ENCODE measurements at regions not wholly inside any gene's neighbourhood (a gene's known extent, or its start where the extent isn't known, plus 50 kb on each side); places are given as distances from the start of the nearest gene placed in this dataset.
"Not testable (repeated sequence)": the region's sequence is repeated elsewhere in the genome, so short reads cannot be mapped to it uniquely, and the experiment has no call there.

DNA sequence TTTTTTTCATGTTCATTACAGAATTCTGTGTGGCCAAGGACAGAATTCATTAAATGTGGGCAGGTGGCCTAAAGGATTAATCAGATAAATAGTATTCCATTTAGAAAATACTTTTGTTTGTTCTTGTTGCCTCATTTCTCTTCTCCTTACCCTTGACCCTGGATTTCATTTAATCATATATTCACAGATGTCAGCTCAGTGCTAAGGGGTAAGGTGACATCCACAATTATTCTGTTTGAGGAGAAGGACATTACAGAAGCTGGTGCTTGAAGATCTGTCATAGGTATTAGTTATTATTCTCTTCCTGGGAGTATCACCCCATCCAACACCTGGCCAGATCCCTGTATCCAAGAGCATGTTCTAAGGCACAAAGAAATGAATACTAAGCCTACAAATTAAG lies 961.1 kb downstream of the XPNPEP1 start:
- H3K36me3 ChIP-seq (ENCODE audit: control insufficient read depth, insufficient read depth, low read length), result no peaks in the 10 kb centered on the region
- DNase-seq (ENCODE audit: extremely low read depth, insufficient read length), result no peak
- no peak for TF ChIP-seq CTCF (IDR thresholded peaks at IDR 0.05; ENCODE audit: insufficient read depth, low read length, poor library complexity, severe bottlenecking)
- no peak overlapping the region for H3K4me3 ChIP-seq (replicated peaks; ENCODE audit: low read depth, low read length)
- no peaks in the 10 kb centered on the region for H3K27me3 ChIP-seq (replicated peaks; ENCODE audit: control insufficient read depth, insufficient read depth, low read length)

- no peaks in the 10 kb centered on the region for H3K36me3 ChIP-seq (ENCODE audit: control insufficient read depth, insufficient read depth, low read length)
- no peak overlapping the region for H3K4me3 ChIP-seq (replicated peaks; ENCODE audit: low read depth, low read length)
- TF ChIP-seq CTCF (IDR thresholded peaks at IDR 0.05; ENCODE audit: insufficient read depth, low read length, poor library complexity, severe bottlenecking), result no peak
- no peaks in the 10 kb centered on the region for H3K27me3 ChIP-seq (replicated peaks; ENCODE audit: control insufficient read depth, insufficient read depth, low read length)
- no peak for DNase-seq (ENCODE audit: extremely low read depth, insufficient read length)
These were observed 965.6 kb downstream of the XPNPEP1 start for GRCh38 chr10:108957681-108958080.

DNA sequence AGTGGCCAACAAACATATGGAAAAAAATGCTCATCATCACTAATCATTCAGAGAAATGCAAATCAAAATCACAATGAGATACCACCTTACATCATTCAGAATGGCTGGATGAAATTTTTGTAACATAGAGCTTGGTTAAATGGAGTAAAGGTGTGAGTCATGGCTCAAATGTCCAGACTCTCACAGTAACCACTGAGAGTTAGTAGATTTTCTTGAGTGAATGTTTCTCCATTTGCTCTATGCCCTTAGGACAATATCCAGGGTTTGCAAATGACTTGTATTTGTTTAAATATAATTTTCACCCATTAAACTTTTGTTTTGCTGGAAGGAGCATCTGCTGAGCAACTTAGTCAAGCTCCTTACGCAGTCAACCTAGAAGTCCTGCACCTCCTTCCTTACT lies 967.2 kb downstream of the XPNPEP1 start:
- Histone ChIP-seq H3K4me3 (replicated peaks; ENCODE audit: low read depth, low read length) (no peak overlapping the region), H3K27me3 (replicated peaks; ENCODE audit: control insufficient read depth, insufficient read depth, low read length) (no peaks in the 10 kb centered on the region), H3K36me3 (ENCODE audit: control insufficient read depth, insufficient read depth, low read length) (no peaks in the 10 kb centered on the region)
- DNase-seq (ENCODE audit: extremely low read depth, insufficient read length), result no peak
- no peak for TF ChIP-seq CTCF (IDR thresholded peaks at IDR 0.05; ENCODE audit: insufficient read depth, low read length, poor library complexity, severe bottlenecking)

GRCh38 chr10:108920029-108920428 lies 1003.3 kb downstream of the XPNPEP1 start:
- not testable (repeated sequence) for DNase-seq (ENCODE audit: extremely low read depth, insufficient read length); H3K27me3 ChIP-seq (replicated peaks; ENCODE audit: control insufficient read depth, insufficient read depth, low read length); H3K36me3 ChIP-seq (ENCODE audit: control insufficient read depth, insufficient read depth, low read length); H3K4me3 ChIP-seq (replicated peaks; ENCODE audit: low read depth, low read length)

- TF ChIP-seq CTCF (IDR thresholded peaks at IDR 0.05; ENCODE audit: insufficient read depth, low read length, poor library complexity, severe bottlenecking), result no peak
- Histone ChIP-seq H3K4me3 (replicated peaks; ENCODE audit: low read depth, low read length) (no peak overlapping the region), H3K27me3 (replicated peaks; ENCODE audit: control insufficient read depth, insufficient read depth, low read length) (no peaks in the 10 kb centered on the region), H3K36me3 (ENCODE audit: control insufficient read depth, insufficient read depth, low read length) (no peaks in the 10 kb centered on the region)
- DNase-seq (ENCODE audit: extremely low read depth, insufficient read length), result no peak
These were observed 1010.0 kb downstream of the XPNPEP1 start for GRCh38 chr10:108913300-108913699.

GRCh38 chr10:108911814-108912541 lies 1011.3 kb downstream of the XPNPEP1 start:
- no peaks in the 10 kb centered on the region for H3K27me3 ChIP-seq (replicated peaks; ENCODE audit: control insufficient read depth, insufficient read depth, low read length)
- H3K4me3 ChIP-seq (replicated peaks; ENCODE audit: low read depth, low read length), result no peak overlapping the region
- DNase-seq (ENCODE audit: extremely low read depth, insufficient read length), result no peak
- H3K36me3 ChIP-seq (ENCODE audit: control insufficient read depth, insufficient read depth, low read length), result no peaks in the 10 kb centered on the region
- TF ChIP-seq CTCF (IDR thresholded peaks at IDR 0.05; ENCODE audit: insufficient read depth, low read length, poor library complexity, severe bottlenecking), result peak; percentile 7

All from GM06990 (cell line).